ENCODE measurements at regions not wholly inside any gene's neighbourhood (a gene's known extent, or its start where the extent isn't known, plus 50 kb on each side); places are given as distances from the start of the nearest gene placed in this dataset.

DNA sequence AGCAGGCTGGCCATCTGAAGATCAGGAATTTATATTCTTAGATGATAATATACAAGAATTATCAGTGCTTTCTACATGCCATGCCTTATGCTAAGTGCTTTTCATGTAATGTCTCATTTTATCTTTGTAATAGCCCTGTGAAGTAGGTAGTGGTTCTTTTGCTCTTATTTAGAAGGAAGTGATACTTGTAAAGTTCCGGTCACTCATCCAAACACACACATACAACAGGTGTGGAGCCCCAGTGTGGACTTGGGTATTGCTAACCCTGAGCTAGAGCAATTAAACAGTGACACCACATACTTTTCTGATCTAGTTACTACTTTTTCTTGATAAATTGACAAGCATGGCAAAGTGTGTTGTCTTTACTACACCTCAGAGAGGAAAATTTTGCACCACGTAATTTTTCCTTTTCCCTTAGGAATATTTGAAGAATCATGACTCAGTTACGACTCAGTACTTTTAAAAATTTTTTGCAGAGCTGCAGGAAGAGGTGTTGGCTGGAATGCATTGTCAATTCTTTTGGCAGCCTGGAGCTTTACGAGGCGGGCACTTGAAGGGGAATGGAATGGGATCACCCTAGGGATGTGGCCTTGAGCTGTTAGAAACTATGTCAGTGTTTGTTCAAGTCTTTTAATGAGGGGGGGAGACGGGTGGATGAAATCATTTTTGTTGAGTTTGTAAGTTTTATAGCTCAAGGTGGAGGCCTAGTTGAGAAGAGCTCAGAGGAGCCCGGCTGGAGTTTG lies 212.5 kb upstream of the CELF2 start:
- H3K27ac Mint-ChIP-seq, result no peak overlapping the region

DNA sequence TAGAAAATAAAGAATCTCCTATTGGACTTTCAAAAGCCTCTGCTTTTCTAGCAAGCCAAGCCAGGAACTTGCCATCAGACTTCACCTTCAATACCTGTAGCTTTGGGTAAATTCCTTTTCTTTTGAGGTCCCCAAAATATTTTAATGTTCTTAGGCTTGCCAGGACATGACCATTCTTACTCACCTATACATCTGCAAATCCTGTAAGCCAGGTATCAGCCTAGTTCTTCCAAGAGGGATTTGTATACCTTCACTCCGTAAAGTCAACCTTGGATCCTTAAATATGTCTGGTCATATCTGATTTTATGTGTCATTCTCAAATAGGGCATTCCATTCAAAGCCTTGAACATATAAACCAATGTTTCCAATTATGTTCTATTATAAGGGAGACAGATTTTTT lies 210.6 kb upstream of the CELF2 start:
- Histone ChIP-seq H3K9me3 (ENCODE audit: low read depth) (no peaks in the 10 kb centered on the region), H3K27me3 (no peaks in the 10 kb centered on the region), H3K4me1 (peaks cover 10% of the 10 kb centered on the region), H3K9ac (no peak overlapping the region), H3F3A (ENCODE audit: low read depth) (no peaks in the 10 kb centered on the region), H4K20me1 (ENCODE audit: low read depth) (no peaks in the 10 kb centered on the region), H3K79me2 (ENCODE audit: low read depth) (no peaks in the 10 kb centered on the region), H3K4me3 (no peak overlapping the region), H3K4me2 (no peak overlapping the region), H3K36me3 (no peaks in the 10 kb centered on the region), H2AFZ (replicated peaks) (no peak overlapping the region), H3K27ac (no peak overlapping the region)
- Mint-ChIP-seq H3K4me1 (peaks cover 4% of the 10 kb centered on the region), H3K27me3 (ENCODE audit: insufficient read depth, low read depth) (no peaks in the 10 kb centered on the region), H3K9me3 (peaks cover 3% of the 10 kb centered on the region), H3K27ac (no peak overlapping the region), H3K36me3 (no peaks in the 10 kb centered on the region), H3K4me3 (no peak overlapping the region)
- no peak for TF ChIP-seq EZH2phosphoT487 (IDR thresholded peaks at IDR 0.05)
- no peak for TF ChIP-seq EZH2 (IDR thresholded peaks at IDR 0.05)
- TF ChIP-seq, protein P1, sequence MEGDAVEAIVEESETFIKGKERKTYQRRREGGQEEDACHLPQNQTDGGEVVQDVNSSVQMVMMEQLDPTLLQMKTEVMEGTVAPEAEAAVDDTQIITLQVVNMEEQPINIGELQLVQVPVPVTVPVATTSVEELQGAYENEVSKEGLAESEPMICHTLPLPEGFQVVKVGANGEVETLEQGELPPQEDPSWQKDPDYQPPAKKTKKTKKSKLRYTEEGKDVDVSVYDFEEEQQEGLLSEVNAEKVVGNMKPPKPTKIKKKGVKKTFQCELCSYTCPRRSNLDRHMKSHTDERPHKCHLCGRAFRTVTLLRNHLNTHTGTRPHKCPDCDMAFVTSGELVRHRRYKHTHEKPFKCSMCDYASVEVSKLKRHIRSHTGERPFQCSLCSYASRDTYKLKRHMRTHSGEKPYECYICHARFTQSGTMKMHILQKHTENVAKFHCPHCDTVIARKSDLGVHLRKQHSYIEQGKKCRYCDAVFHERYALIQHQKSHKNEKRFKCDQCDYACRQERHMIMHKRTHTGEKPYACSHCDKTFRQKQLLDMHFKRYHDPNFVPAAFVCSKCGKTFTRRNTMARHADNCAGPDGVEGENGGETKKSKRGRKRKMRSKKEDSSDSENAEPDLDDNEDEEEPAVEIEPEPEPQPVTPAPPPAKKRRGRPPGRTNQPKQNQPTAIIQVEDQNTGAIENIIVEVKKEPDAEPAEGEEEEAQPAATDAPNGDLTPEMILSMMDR (IDR thresholded peaks at IDR 0.05), result no peak
- DNase-seq (ENCODE audit: low spot score), result no peak

More for the DNA sequence above, 212.5 kb upstream of the CELF2 start:
- H3K4me3 Mint-ChIP-seq, result no peak overlapping the region
- H2AFZ ChIP-seq (replicated peaks), result no peak overlapping the region
- no peak for DNase-seq (ENCODE audit: low spot score)
- H3K36me3 ChIP-seq, result no peaks in the 10 kb centered on the region
- H3K9ac ChIP-seq, result no peak overlapping the region
- no peak overlapping the region for H3K27ac ChIP-seq
- no peak overlapping the region for H3K4me3 ChIP-seq
- no peaks in the 10 kb centered on the region for H3K36me3 Mint-ChIP-seq
- H3K4me1 ChIP-seq, result peaks cover 10% of the 10 kb centered on the region
- H3K4me2 ChIP-seq, result no peak overlapping the region
- no peaks in the 10 kb centered on the region for H3F3A ChIP-seq (ENCODE audit: low read depth)
- H3K9me3 Mint-ChIP-seq, result no peaks in the 10 kb centered on the region
- no peaks in the 10 kb centered on the region for H3K79me2 ChIP-seq (ENCODE audit: low read depth)
- H3K4me1 Mint-ChIP-seq, result peaks cover 4% of the 10 kb centered on the region
- TF ChIP-seq, protein P1 (IDR thresholded peaks at IDR 0.05), result no peak
- TF ChIP-seq EZH2phosphoT487 (IDR thresholded peaks at IDR 0.05) (no peak), EZH2 (IDR thresholded peaks at IDR 0.05) (no peak)
- no peaks in the 10 kb centered on the region for H4K20me1 ChIP-seq (ENCODE audit: low read depth)
- no peaks in the 10 kb centered on the region for H3K9me3 ChIP-seq (ENCODE audit: low read depth)
- no peaks in the 10 kb centered on the region for H3K27me3 Mint-ChIP-seq (ENCODE audit: insufficient read depth, low read depth)
- H3K27me3 ChIP-seq, result no peaks in the 10 kb centered on the region

DNA sequence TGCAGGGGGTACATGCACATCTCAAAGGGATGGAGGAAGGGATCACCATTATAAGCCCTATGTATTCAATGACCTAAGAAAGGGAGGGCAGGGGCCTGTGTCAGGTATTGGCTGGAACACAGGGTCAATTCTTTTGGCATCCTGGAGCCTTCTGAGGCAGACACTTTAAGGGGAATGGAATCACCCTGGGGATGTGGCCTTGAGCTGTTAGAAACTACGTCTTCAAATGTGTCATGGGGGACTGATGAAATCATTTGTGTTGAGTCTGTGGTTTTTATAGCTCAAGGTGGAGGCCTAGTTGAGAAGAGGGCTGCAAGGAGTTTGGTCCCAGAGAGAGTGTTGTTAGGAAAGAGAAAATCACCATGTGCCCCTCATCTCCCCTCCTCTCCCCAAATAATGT lies 206.1 kb upstream of the CELF2 start:
- H3K4me1 ChIP-seq, result peaks cover 10% of the 10 kb centered on the region
- Mint-ChIP-seq H3K9me3 (peaks cover 9% of the 10 kb centered on the region), H3K27me3 (ENCODE audit: insufficient read depth, low read depth) (peaks cover 6% of the 10 kb centered on the region), H3K27ac (no peak overlapping the region), H3K36me3 (no peaks in the 10 kb centered on the region), H3K4me1 (peaks cover 4% of the 10 kb centered on the region), H3K4me3 (no peak overlapping the region)
- H3K27ac ChIP-seq, result no peak overlapping the region
- DNase-seq (ENCODE audit: low spot score), result no peak
- no peak overlapping the region for H3K4me2 ChIP-seq
- H3F3A ChIP-seq (ENCODE audit: low read depth), result no peaks in the 10 kb centered on the region
- no peaks in the 10 kb centered on the region for H3K9me3 ChIP-seq (ENCODE audit: low read depth)
- no peak overlapping the region for H2AFZ ChIP-seq (replicated peaks)
- no peaks in the 10 kb centered on the region for H3K79me2 ChIP-seq (ENCODE audit: low read depth)
- no peak overlapping the region for H3K4me3 ChIP-seq
- no peak overlapping the region for H3K9ac ChIP-seq
- no peaks in the 10 kb centered on the region for H3K27me3 ChIP-seq
- no peaks in the 10 kb centered on the region for H3K36me3 ChIP-seq
- no peaks in the 10 kb centered on the region for H4K20me1 ChIP-seq (ENCODE audit: low read depth)
- TF ChIP-seq, protein P1 (IDR thresholded peaks at IDR 0.05), result no peak
- TF ChIP-seq EZH2phosphoT487 (IDR thresholded peaks at IDR 0.05), result no peak
- no peak for TF ChIP-seq EZH2 (IDR thresholded peaks at IDR 0.05)

Data from neural progenitor cell (in vitro differentiated cells).